ENCODE measurements at regions not wholly inside any gene's neighbourhood (a gene's known extent, or its start where the extent isn't known, plus 50 kb on each side); places are given as distances from the start of the nearest gene placed in this dataset.
"Not testable (repeated sequence)": the region's sequence is repeated elsewhere in the genome, so short reads cannot be mapped to it uniquely, and the experiment has no call there.

- Mint-ChIP-seq H3K36me3 (ENCODE audit: low read depth, unreplicated experiment) (peaks cover 4% of the 10 kb centered on the region), H3K27ac (ENCODE audit: unreplicated experiment) (peak overlapping the region; percentile 84), H3K27me3 (ENCODE audit: unreplicated experiment) (peaks cover 4% of the 10 kb centered on the region), H3K4me3 (ENCODE audit: unreplicated experiment) (no peak overlapping the region), H3K9me3 (ENCODE audit: unreplicated experiment) (no peaks in the 10 kb centered on the region), H3K4me1 (ENCODE audit: unreplicated experiment) (peaks cover 17% of the 10 kb centered on the region)
- TF ChIP-seq CTCF (IDR thresholded peaks at IDR 0.05; ENCODE audit: unreplicated experiment): no peak
- DNase-seq (ENCODE audit: low spot score): no peak
Measured at GRCh38 chr10:108039821-108040584, 875.5 kb upstream of the SORCS1 start.

DNA sequence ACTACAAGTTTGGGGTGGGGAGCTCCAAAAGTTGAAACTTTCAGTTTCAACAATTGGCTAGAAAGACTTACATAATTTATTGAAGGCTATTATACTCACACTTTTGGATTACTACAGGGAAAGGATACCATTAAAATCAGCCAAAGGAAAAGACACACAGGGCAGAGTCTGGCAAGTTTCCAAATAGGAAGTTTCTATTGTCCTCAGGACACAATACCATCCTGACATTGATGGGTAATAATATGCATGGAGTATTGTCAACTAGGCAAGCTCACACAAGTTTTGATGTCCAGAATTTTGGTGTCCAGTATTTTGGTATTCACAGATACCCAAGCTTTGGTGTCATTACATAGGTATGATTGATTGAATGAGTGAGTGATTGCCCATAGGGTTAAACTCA is 872.6 kb upstream of the SORCS1 start:
- H3K27me3 Mint-ChIP-seq (ENCODE audit: unreplicated experiment): peaks cover 4% of the 10 kb centered on the region
- H3K36me3 Mint-ChIP-seq (ENCODE audit: low read depth, unreplicated experiment): peaks cover 4% of the 10 kb centered on the region
- no peaks in the 10 kb centered on the region for H3K9me3 Mint-ChIP-seq (ENCODE audit: unreplicated experiment)
- DNase-seq (ENCODE audit: low spot score): no peak
- peaks cover 17% of the 10 kb centered on the region for H3K4me1 Mint-ChIP-seq (ENCODE audit: unreplicated experiment)
- H3K4me3 Mint-ChIP-seq (ENCODE audit: unreplicated experiment): no peak overlapping the region
- H3K27ac Mint-ChIP-seq (ENCODE audit: unreplicated experiment): no peak overlapping the region
- TF ChIP-seq CTCF (IDR thresholded peaks at IDR 0.05; ENCODE audit: unreplicated experiment): no peak

GRCh38 chr10:108036265-108036664 is 871.8 kb upstream of the SORCS1 start:
- no peaks in the 10 kb centered on the region for H3K9me3 Mint-ChIP-seq (ENCODE audit: unreplicated experiment)
- H3K4me1 Mint-ChIP-seq (ENCODE audit: unreplicated experiment): peaks cover 17% of the 10 kb centered on the region
- peaks cover 4% of the 10 kb centered on the region for H3K36me3 Mint-ChIP-seq (ENCODE audit: low read depth, unreplicated experiment)
- no peak overlapping the region for H3K27ac Mint-ChIP-seq (ENCODE audit: unreplicated experiment)
- H3K27me3 Mint-ChIP-seq (ENCODE audit: unreplicated experiment): peaks cover 4% of the 10 kb centered on the region
- no peak for DNase-seq (ENCODE audit: low spot score)
- TF ChIP-seq CTCF (IDR thresholded peaks at IDR 0.05; ENCODE audit: unreplicated experiment): no peak
- no peak overlapping the region for H3K4me3 Mint-ChIP-seq (ENCODE audit: unreplicated experiment)

DNA sequence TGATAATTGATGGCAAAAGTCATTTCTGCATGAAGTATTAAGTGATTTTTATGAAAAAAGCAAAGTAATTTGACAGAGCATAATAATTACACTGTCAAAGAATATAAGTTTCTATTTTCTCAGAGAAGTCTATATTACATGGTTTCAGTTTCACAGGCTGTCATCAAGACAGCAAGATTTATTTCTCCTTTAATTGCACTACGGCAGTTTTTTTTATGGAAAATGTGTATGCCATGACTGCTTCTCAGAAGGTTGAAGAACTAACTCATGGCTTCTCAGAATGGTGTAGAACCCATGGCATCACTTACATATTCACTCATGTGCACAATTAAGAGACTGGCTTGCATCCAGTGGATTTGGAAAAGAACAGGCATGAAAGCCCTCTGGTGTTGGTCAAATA is 870.3 kb upstream of the SORCS1 start:
- no peak overlapping the region for H3K27ac Mint-ChIP-seq (ENCODE audit: unreplicated experiment)
- no peak for DNase-seq (ENCODE audit: low spot score)

GRCh38 chr10:108033518-108033917 is 869.0 kb upstream of the SORCS1 start:
- DNase-seq (ENCODE audit: low spot score); H3K36me3 Mint-ChIP-seq (ENCODE audit: low read depth, unreplicated experiment); H3K27me3 Mint-ChIP-seq (ENCODE audit: unreplicated experiment); H3K9me3 Mint-ChIP-seq (ENCODE audit: unreplicated experiment); H3K4me3 Mint-ChIP-seq (ENCODE audit: unreplicated experiment); H3K4me1 Mint-ChIP-seq (ENCODE audit: unreplicated experiment); H3K27ac Mint-ChIP-seq (ENCODE audit: unreplicated experiment): not testable (repeated sequence)

More for the DNA sequence above, 870.3 kb upstream of the SORCS1 start:
- TF ChIP-seq CTCF (IDR thresholded peaks at IDR 0.05; ENCODE audit: unreplicated experiment): no peak
- Mint-ChIP-seq H3K4me1 (ENCODE audit: unreplicated experiment) (peaks cover 14% of the 10 kb centered on the region), H3K4me3 (ENCODE audit: unreplicated experiment) (no peak overlapping the region), H3K36me3 (ENCODE audit: low read depth, unreplicated experiment) (peaks cover 4% of the 10 kb centered on the region), H3K9me3 (ENCODE audit: unreplicated experiment) (no peaks in the 10 kb centered on the region), H3K27me3 (ENCODE audit: unreplicated experiment) (peaks cover 3% of the 10 kb centered on the region)

Measured in endothelial cell (in vitro differentiated cells).